Mammary epithelial cell (primary cell): ENCODE measurements at regions not wholly inside any gene's neighbourhood (a gene's known extent, or its start where the extent isn't known, plus 50 kb on each side); places are given as distances from the start of the nearest gene placed in this dataset.

Source experiments
- EZH2 ChIP-seq: IDR thresholded peaks from 2 replicates; pipeline ENCODE4 v1.6.1; 2012; ENCODE audit warnings: low read length, inconsistent platforms, borderline replicate concordance
- TF ChIP-seq, protein P1 (sequence below), 2 donors: IDR thresholded peaks in 1 of 2; conservative IDR thresholded peaks in 1 of 2; 2 replicates each; pipeline ENCODE4 v1.5.1; 2011 to 2012; ENCODE audit warnings: inconsistent platforms in 2 of 2, low read length in 2 of 2, mild to moderate bottlenecking in 2 of 2, control low read depth in 1 of 2, low read depth in 1 of 2; ENCODE audit not compliant: insufficient read depth in 1 of 2; ENCODE audit errors: extremely low read depth in 1 of 2

- TF ChIP-seq, protein P1, sequence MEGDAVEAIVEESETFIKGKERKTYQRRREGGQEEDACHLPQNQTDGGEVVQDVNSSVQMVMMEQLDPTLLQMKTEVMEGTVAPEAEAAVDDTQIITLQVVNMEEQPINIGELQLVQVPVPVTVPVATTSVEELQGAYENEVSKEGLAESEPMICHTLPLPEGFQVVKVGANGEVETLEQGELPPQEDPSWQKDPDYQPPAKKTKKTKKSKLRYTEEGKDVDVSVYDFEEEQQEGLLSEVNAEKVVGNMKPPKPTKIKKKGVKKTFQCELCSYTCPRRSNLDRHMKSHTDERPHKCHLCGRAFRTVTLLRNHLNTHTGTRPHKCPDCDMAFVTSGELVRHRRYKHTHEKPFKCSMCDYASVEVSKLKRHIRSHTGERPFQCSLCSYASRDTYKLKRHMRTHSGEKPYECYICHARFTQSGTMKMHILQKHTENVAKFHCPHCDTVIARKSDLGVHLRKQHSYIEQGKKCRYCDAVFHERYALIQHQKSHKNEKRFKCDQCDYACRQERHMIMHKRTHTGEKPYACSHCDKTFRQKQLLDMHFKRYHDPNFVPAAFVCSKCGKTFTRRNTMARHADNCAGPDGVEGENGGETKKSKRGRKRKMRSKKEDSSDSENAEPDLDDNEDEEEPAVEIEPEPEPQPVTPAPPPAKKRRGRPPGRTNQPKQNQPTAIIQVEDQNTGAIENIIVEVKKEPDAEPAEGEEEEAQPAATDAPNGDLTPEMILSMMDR (conservative IDR thresholded peaks at IDR 0.05 in 1 of 2, IDR thresholded peaks at IDR 0.05 in 1 of 2; ENCODE audit: extremely low read depth in 1 of 2, insufficient read depth in 1 of 2, low read depth in 1 of 2, low read length in 2 of 2): no peak
- TF ChIP-seq EZH2: no peak
Measured at GRCh38 chr6:67431076-67431475, 1204.0 kb upstream of the ADGRB3 start.
